ENCODE measurements at regions not wholly inside any gene's neighbourhood (a gene's known extent, or its start where the extent isn't known, plus 50 kb on each side); places are given as distances from the start of the nearest gene placed in this dataset.
A peak's percentile ranks its signal among the peaks of the same experiment; 100 is the strongest.

DNA sequence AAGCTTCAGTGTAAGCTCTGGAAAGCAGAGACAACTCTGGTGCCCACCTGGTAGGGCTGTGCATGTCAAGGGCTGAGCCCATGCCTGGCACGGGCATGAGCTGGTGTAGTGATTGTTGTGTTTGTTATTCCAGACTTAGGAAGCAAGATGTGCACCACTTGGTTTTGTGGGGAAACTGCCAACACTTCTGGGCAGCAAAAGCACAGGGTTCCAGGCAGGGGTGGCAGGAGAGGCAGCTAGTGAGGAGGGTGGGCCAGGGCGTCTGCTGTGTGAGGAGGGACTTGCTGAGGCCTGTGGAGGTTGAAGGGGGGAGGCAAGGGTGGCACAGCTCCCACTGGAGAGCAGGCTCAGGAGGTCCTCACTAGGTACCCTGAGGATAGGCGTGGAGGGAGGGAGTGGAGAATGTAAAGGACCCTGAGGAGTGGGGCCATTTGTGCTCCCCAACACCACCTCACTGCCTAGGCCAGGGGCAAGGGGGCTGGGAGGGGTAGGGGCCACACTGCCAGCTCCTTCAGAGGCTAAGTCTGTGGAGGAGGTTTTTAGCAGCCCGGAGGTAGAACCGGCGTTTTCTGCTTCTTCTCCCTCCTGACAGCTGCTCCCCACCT, 104.0 kb upstream of the POU3F3 start:
- no peak for DNase-seq (ENCODE audit: low read depth)

GRCh38 chr2:104752504-104752903, 101.4 kb upstream of the POU3F3 start:
- no peak for DNase-seq (ENCODE audit: low read depth)

- peak; percentile 33 for DNase-seq (ENCODE audit: low read depth)
These were observed 98.7 kb upstream of the POU3F3 start for GRCh38 chr2:104755026-104755878.

GRCh38 chr2:104756118-104756517, 97.8 kb upstream of the POU3F3 start:
- no peak for DNase-seq (ENCODE audit: low read depth)

DNA sequence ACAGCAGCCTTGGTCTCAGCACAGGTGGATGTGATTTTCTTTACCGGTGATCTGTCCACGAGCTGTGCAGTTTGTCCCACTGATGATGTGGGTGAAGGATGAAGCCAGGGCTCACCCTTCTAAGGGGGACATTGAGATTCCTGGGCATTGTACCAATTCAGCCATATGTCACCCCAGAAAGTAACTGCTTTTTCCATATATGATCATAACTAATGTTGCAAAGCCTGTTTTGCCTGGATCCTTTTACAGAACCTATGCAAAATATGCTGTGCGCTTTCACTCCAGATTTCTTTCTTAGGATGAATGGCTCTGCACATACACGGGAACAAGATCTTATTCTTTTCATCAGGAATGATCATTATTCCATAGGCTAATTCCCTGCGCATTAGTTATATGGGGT, 96.9 kb upstream of the POU3F3 start:
- DNase-seq (ENCODE audit: low read depth): no peak

DNA sequence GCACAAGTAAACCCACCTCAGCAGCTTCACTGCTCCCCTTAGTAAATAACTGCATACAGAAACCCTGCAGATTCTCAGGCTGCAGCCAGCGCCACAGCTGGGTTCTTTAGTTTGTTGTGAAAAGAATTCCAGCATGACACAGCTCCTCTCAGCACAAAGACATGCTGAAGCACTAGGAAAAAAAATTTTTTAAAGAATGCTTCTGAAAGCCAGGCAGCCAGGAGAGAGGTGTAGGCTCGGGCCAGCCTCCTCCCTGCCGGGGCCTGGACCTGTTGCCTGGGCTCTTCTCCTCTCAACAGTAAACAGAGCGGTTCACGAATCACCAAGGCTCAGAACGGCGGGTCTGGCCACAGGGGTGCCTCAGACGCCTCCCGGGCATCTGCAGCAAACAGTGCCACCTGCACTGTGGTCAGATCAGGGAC, 95.7 kb upstream of the POU3F3 start:
- DNase-seq (ENCODE audit: low read depth): no peak

DNA sequence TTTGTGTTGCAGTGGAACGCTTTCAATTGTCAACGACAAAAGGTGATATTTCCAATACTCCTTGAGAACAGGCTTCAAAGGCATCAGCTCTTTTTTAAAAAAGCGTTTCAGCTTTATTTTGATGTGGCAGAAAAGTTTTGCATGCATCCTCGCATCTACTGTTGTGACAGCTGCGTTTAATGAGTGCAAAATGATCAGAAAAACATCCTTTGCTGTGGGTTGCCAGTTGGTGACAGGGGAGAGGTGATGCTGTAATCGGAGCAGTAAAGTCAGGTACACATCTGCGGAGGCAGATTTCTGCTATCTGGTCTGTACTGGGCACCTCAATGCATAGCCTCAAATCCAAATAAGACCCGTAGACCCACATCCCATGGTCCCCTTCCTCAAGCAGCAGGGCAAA, 91.9 kb upstream of the POU3F3 start:
- DNase-seq (ENCODE audit: low read depth): no peak

DNA sequence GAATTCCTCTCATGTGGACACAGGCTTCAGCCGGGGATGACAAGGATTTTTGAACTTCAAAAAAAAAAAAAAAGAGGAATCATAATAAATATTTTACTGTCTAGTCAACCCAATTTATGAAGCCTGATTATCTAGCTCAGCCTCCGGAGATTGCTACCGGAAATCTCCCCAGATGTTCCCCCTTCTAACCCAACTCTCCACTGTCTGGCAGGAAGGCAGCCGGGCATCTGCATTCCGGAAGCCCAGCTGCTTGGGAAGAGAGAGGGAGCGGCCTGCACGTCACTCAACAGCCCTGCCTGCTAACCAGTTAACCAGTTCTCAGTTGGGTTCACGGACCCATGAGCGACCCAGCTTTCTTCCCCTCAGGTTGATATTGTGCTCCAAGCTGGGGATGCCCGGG, 87.2 kb upstream of the POU3F3 start:
- DNase-seq (ENCODE audit: low read depth): peak; percentile 36

GRCh38 chr2:104768694-104769093, 85.2 kb upstream of the POU3F3 start:
- peak; percentile 43 for DNase-seq (ENCODE audit: low read depth)

GRCh38 chr2:104769096-104769495, 84.8 kb upstream of the POU3F3 start:
- peak; percentile 50 for DNase-seq (ENCODE audit: low read depth)

GRCh38 chr2:104772996-104773395, 80.9 kb upstream of the POU3F3 start:
- DNase-seq (ENCODE audit: low read depth): no peak

DNA sequence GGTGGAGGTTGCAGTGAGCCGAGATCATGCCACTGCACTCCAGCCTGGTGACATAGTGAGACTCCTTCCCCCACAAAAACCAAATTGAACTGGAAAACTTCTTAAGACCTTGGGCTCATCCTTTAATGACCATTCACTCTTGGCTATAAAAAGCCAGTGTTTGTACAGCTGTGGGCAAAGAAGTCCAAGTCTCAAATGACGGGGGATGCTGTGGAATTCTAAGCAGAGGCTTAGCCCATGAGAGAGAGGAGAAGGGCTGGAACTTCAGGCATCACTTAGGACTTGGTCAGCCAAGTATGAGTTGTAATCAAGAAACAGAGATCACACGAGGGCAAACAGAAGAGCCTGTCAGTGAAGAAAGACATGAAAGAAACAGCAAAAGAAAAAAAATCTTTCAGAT, 79.3 kb upstream of the POU3F3 start:
- DNase-seq (ENCODE audit: low read depth): peak; percentile 78

DNA sequence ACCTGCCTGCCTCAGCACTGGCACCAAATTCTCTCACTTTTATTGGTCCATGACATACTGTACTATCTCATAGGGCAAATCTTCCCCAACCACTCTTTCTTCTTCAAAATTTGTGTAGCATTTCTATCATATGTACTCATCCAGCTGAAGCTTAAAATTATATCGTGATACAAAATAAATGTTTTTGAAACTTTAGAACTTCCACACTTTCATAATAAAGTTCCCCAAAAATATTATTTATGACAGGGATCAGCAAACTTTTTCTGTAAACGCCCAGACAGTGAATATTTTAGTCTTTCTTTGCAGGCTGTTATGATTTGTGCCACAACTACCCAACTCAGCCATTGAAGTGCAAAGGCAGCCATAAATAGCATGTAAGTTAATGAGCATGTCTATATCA, 76.2 kb upstream of the POU3F3 start:
- DNase-seq (ENCODE audit: low read depth): no peak

GRCh38 chr2:104781151-104781550, 72.8 kb upstream of the POU3F3 start:
- no peak for DNase-seq (ENCODE audit: low read depth)

DNA sequence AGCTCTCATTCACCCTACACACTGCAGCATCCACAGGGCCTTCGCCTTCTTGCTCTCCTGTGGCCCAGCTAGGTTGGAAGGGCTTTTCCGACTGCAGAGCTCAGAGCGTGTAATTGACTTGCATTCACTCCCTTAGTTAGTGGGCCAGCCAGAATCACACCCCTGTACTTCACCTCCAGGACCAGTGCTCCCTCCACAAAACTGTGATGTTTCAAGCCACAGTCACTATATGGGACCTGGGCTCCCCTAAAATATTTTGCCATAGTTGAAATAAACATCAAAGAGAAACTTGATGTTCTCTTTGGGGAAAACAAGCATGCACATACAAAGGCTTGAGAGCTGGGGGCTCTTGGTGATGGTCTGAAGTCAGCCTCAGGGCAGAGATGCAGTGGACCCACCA, 69.7 kb upstream of the POU3F3 start:
- DNase-seq (ENCODE audit: low read depth): no peak

DNA sequence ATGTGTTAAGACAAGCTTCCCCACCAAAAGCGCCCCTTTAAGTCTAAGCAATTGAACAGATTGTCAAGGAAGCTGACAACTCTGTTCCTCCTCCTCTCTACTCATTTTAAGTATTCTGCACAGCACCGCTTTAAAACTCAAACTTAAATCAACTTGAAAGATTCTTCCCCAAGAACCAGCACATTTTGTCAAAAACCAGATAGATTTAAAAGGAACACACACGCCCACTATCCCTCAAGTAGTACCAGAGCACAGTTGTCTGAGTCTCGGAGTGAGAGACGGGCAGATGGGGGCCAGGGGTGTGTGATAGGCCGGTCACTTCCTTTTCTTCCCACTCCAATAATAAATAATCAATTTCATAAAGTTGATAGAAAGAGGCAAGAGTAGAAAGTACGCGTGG, 67.7 kb upstream of the POU3F3 start:
- DNase-seq (ENCODE audit: low read depth): no peak

GRCh38 chr2:104786821-104787220, 67.1 kb upstream of the POU3F3 start:
- DNase-seq (ENCODE audit: low read depth): no peak

DNA sequence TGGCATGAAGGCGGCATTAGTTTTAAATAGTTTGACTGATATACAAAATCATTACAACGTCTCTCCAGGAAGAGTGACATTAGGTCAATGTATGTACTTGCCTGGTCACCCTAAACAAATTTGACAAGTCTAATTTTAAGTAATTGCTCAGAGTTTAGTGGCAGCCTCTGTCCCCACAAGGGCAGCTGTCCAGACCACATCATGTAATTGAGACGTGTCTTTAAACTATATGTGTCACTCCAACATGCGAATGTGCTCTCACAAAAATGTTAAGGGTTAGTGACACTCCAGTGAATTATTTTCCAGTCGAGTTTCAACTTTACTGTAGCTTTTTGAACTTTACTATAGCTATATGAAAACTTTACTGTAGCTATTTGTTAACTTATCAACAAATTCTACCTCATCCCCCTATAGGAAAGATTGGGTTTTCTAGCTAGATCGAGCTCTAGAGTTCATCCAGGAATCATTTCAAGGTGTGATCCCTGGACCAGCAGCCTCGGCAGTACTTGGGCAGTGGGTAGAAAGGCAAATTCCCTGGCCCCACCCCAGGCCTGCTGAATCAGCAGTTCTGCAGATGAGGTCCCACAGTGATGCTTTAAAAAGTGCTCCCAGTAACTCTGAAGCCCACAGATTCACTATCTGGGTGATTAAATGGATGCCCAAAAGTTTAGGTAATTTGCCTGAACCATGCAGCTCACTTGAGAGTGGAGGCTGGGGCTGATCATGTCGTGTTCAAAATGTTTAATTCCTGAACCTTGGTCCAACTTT, 66.4 kb upstream of the POU3F3 start:
- peak; percentile 48 for DNase-seq (ENCODE audit: low read depth)

DNA sequence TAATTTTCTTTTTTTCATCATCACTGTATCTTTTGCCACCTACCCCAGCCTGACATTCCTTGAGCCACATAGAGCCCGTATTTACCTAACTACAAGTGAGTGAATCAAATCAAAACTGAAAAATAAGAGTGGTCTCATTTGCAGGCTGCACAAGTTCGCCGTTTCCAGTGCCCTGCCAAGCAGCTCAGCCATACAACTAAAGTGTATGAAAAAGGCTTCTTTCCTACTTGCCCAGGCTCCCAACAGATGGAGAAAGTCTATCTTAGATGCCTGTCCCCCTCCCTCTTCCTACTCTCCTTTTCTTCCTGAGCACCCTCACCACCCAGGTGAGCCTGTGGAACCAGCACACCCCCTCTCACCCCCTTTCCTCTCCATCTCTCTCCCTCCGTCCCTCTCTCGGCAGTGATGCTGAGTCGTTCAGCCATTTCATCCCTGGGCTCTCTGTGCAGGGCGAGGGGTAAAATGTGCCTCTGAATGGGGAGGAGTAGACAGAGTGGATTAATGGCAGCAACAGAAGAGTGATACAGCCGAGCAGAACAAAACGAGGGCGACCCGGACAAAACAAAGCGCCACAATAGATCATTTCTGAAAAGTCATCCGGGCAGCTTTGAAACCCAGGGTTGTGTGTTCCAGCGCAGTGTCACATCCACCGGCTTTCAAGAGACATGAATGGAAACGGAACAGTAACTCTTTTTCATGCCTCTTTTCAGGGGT, 65.0 kb upstream of the POU3F3 start:
- DNase-seq (ENCODE audit: low read depth): no peak

GRCh38 chr2:104790100-104790811, 63.7 kb upstream of the POU3F3 start:
- DNase-seq (ENCODE audit: low read depth): no peak
